HG03442 (cell line): ENCODE measurements at regions not wholly inside any gene's neighbourhood (a gene's known extent, or its start where the extent isn't known, plus 50 kb on each side); places are given as distances from the start of the nearest gene placed in this dataset.
"Not testable (repeated sequence)": the region's sequence is repeated elsewhere in the genome, so short reads cannot be mapped to it uniquely, and the experiment has no call there.

Experiments used
- ATAC-seq: cut with Tn5 transposase; IDR thresholded peaks from one replicate; pipeline ENCODE4 v1.9.1; 2021; ENCODE audit warnings: mild to moderate bottlenecking, moderate library complexity; ENCODE audit not compliant: unreplicated experiment

GRCh38 chr17:68097161-68097805, 61.7 kb downstream of the KPNA2 start:
- no peak for ATAC-seq

DNA sequence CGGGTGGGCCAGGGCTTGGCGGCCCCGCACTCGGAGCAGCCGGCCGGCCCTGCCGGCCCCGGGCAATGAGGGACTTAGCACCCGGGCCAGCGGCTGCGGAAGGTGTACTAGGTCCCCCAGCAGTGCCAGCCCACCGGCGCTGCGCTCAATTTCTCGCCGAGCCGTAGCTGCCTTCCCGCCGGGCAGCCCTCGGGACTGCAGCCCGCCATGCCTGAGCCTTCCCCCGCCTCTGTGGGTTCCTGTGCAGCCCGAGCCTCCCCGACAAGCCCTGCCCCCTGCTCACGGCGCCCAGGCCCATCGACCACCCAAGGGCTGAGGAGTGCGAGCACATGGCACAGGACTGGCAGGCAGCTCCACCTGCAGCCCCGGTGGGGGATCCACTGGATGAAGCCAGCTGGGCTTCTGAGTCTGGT, 63.8 kb downstream of the KPNA2 start:
- ATAC-seq, result not testable (repeated sequence)

- no peak for ATAC-seq
Observed at GRCh38 chr17:68100000-68100641, 64.6 kb downstream of the KPNA2 start.

- ATAC-seq, result peak; percentile 94
Observed at GRCh38 chr17:68101075-68101986, 65.8 kb downstream of the KPNA2 start.

- ATAC-seq, result no peak
Observed at GRCh38 chr17:68101987-68102314, 66.4 kb downstream of the KPNA2 start.

DNA sequence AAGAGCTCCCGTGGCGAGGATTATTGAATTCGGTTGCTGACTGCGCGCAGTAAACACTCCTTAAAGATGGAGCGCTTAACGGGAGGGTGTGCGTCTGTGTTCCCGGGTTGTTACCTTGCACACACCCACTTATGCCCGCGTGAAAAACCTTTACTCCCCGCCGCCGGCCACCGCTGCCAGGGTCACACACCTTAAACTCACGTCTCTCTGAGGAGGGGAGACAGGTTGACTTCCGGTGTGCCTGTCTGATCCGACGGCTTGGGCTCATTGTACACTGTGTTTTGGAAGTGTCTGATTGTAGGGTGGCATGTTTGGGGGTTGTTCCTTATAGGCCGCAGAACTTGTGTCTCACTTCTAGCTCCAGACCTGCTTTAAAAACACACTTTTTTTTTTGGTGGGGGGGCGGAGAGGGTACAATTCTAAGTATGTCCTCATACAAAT, 66.8 kb downstream of the KPNA2 start:
- ATAC-seq, result no peak

- ATAC-seq, result no peak
Observed at GRCh38 chr17:68103148-68103547, 67.6 kb downstream of the KPNA2 start.

DNA sequence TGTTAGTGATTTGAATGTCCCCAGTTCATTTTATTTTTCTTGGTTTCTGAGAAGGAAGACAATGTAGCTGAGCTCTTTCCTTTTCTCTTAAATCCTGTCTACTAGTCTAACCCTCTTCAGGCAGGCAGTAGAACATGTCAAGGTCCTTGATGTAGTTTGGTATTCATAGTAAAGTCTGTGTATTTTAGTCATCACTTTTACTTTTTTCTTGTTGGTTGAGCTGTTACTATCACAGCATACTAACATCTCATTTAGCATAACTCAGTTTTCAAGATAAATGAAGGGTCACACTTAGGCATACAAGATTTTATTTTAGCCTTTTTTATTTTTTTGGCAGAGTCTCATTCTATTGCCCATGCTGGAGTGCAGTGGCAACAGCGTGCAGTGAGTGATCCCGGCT, 70.5 kb downstream of the KPNA2 start:
- no peak for ATAC-seq

DNA sequence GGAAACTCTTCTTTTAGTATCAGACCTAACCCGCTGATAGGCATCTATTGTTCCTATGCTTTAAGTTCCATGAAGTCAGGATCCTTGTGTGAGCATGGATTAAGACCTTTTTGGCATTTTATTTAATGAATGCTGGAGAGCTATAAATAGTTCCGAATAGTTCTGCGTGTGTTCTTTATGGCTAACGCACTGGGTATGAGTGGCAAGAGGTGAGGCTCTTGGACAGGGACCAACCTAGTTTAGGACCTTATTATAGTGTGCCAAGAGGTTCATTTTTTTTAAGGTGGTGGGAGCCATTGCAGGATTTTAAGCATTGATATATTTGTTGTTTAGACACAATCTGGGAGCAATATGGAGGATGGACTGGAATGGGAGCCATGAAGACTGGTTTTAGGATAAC, 71.8 kb downstream of the KPNA2 start:
- ATAC-seq, result no peak

DNA sequence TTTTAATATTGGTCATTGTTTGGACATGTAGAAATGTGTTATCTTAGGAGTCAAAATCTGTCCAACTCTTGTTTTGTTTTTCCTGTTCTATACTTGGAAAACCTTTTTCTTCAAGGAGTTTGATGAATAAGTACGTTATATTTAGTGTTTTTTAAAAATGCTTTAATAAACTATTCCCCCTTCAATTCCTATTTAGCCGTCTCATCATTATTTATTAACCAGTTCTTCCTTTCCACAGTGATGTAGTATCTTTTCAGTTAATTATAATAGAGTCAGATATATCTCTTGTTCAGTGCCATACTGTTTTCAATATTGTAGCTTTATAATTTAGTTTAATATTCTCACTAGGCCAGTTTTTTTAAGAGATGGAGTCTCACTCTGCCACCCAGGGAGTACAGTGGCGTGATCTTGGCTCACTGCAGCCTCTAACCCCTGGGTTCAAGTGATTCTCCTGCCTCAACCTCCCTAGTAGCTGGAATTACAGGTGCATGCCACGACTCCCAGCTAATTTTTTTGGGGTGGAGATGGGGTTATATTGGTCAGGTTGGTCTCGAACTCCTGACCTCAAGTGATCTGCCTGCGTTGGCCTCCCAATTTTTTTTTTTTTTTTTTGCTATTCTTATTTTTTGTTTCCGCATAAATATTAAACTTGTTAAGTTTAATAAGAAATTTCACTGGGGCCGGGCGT, 72.9 kb downstream of the KPNA2 start:
- no peak for ATAC-seq

DNA sequence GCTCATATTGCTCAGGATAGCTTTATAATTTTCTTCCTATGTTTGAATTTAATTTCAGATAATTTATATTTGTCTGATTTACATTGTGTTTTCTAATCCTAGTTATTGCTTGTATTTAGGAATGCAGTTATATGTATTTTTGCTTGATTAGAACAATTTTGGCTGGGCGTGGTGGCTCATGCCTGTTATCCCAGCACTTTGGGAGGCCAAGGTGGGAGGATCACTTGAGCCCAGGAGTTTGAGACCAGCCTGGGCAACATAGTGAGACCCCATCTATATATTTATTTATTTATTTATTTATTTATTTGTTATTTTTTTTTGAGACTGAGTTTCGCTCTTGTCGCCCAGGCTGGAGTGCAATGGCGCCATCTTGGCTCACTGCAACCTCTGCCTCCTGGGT, 73.9 kb downstream of the KPNA2 start:
- ATAC-seq, result not testable (repeated sequence)

DNA sequence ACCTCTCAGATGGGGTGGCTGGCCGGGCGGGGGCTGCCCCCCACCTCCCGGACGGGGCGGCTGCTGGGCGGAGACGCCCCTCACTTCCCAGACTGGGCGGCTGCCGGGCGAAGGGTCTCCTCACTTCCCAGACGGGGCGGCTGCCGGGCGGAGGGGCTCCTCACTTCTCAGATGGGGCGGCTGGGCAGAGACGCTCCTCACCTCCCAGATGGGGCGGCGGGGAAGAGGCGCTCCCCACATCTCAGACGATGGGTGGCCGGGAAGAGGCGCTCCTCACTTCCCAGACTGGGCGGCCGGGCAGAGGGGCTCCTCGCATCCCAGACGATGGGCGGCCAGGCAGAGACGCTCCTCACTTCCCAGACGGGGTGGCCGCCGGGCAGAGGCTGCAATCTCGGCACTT, 80.7 kb downstream of the KPNA2 start:
- not testable (repeated sequence) for ATAC-seq

- ATAC-seq, result no peak
Observed at GRCh38 chr17:68122587-68122986, 87.1 kb downstream of the KPNA2 start.

- no peak for ATAC-seq
Observed at GRCh38 chr17:68125111-68125870, 89.8 kb downstream of the KPNA2 start.

GRCh38 chr17:68127914-68128313, 92.4 kb downstream of the KPNA2 start:
- no peak for ATAC-seq

- no peak for ATAC-seq
Observed at GRCh38 chr17:68131456-68131855, 95.9 kb downstream of the KPNA2 start.

DNA sequence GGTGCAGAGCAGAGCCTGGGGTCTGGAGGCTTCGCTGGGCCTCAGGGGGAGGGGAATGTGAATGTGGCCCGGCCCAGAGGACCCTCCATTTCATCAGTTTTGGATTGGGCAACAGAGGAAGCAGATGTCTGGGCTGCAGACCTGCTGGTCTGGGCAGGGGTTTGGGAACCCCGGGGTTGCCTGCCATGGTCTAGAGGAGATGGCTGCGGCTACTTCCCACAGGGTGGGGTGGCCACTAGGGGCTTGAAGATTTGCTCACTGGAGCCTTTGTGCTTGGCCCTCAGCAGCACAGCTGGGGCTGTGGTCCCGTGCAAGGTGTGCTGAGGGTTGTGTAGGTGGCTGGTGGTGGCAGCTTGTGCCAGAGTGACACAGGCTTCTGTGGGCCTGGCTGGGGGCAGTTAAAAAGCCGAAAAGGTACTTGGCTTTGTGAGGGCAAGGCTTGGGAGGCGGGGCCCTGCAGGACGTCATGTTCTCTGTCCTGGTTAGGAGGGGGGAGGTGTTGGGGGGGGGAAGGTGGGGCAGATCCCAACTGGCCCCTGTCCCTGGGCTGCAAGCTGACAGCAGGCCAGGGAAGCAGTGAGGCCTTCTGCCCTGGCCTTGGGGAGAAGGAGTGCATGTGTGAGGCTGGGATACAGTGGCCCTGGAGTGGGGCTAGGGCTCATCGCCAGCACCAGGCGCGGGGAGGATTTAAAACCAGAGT, 98.0 kb downstream of the KPNA2 start:
- no peak for ATAC-seq

GRCh38 chr17:68134046-68134637, 98.6 kb downstream of the KPNA2 start:
- ATAC-seq, result no peak

DNA sequence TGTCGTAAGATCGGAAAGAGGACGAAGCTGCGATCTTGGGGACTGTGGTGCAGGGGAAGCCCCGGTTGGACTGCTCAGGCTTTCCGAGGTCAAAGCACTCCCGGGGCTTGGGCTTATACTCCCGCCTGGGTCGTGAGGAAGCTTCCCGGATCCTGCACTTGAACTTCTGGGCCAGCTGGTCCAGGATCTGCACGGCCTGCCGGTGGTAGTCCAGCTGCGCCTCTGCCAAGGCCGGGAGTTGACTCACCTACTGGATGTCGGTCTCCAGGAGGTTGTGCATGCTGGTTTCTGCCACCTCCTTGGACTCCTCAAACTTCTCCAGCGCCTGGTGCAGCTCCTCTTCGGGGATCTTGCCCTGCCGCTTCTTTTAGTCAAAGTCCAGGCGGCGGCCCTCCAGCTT, 99.2 kb downstream of the KPNA2 start:
- ATAC-seq, result no peak
